ENCODE measurements at regions not wholly inside any gene's neighbourhood (a gene's known extent, or its start where the extent isn't known, plus 50 kb on each side); places are given as distances from the start of the nearest gene placed in this dataset.

DNA sequence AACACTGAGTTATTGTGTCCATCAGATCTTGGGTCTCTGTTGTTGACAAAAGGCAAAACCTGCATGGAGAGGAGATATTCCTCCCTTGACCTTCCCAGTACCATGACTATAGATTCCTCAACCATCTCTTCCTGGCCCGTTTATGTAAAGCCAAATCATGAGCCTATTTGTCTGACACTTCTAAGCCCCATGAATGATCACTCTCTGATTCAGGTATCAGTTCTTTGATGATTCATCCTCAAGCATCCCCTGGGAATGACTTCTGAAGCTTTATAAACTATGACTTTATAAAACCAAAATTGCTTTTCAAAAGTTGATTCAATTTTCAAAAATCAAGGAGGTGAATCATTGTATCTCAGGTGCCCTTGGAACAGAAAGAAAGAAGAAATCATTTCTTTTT lies 78.7 kb upstream of the LOC128125822 start:
- no peaks in the 10 kb centered on the region for H3K27me3 ChIP-seq (ENCODE audit: control insufficient read depth, insufficient read depth, low read length)

DNA sequence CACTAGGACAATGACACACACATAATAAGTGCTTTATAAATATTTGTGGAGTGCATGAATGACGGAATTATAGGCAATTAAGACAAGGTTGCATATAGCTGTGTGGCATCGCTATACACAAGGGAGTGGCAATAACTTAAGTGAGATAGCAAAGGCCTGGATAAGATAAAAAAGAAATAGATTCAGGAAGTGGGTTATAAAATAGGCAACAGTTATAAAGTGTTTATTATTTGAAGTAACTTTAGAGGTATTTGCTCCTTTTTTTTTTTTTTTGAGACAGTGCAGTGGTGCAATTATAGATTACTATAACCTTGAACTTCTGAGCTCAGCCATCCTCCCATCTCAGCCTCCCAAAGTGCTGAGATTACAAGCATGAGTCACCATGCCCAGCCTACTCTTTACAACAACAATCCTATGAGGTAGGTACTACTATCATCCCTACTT lies 75.9 kb upstream of the LOC128125822 start:
- Histone ChIP-seq H3K27ac (ENCODE audit: low read depth, low read length) (no peak overlapping the region), H3K4me1 (ENCODE audit: control insufficient read depth, insufficient read depth, low read length) (no peaks in the 10 kb centered on the region), H3K27me3 (ENCODE audit: control insufficient read depth, insufficient read depth, low read length) (no peaks in the 10 kb centered on the region), H3K36me3 (ENCODE audit: control insufficient read depth, insufficient read depth, low read length) (no peaks in the 10 kb centered on the region), H3K9me3 (ENCODE audit: control insufficient read depth, insufficient read depth, low read length) (no peaks in the 10 kb centered on the region), H3K4me3 (ENCODE audit: low read depth, low read length) (no peak overlapping the region)
- DNase-seq (ENCODE audit: low read depth in 4 of 6, low spot score in 6 of 6): no peak
- WGBS (ENCODE audit: insufficient coverage): 100% methylated on average over 1 of the region's 2 CpGs

More for the DNA sequence above, 78.7 kb upstream of the LOC128125822 start:
- Histone ChIP-seq H3K27ac (ENCODE audit: low read depth, low read length) (no peak overlapping the region), H3K36me3 (ENCODE audit: control insufficient read depth, insufficient read depth, low read length) (no peaks in the 10 kb centered on the region), H3K4me1 (ENCODE audit: control insufficient read depth, insufficient read depth, low read length) (no peaks in the 10 kb centered on the region), H3K9me3 (ENCODE audit: control insufficient read depth, insufficient read depth, low read length) (no peaks in the 10 kb centered on the region), H3K4me3 (ENCODE audit: low read depth, low read length) (no peak overlapping the region)
- DNase-seq (ENCODE audit: low read depth in 4 of 6, low spot score in 6 of 6): no peak
- whole genome bisulfite sequencing (ENCODE audit: insufficient coverage): 100% methylated on average over 1 of the region's 1 CpG

DNA sequence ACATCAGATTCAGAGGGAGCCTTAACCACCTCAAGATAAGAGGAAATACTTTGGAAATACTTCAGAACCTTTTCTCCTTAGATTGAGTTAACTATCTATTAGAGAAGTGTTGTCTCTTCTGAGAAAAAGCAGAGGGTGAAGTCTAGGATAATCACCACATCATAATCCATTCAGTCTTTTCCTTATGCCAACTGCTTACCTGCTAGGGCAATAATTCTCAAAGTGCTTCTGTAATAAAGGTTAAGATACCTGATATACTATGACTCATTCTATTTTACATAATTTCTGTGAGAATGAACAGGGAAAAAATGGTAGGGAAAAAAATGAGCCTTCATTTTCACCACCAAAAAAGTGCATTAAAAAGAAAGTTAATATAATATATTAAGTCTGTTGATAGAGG lies 70.1 kb upstream of the LOC128125822 start:
- no peaks in the 10 kb centered on the region for H3K36me3 ChIP-seq (ENCODE audit: control insufficient read depth, insufficient read depth, low read length)
- no peak overlapping the region for H3K4me3 ChIP-seq (ENCODE audit: low read depth, low read length)
- H3K9me3 ChIP-seq (ENCODE audit: control insufficient read depth, insufficient read depth, low read length): no peaks in the 10 kb centered on the region
- H3K27ac ChIP-seq (ENCODE audit: low read depth, low read length): no peak overlapping the region
- no peak for DNase-seq (ENCODE audit: low read depth in 4 of 6, low spot score in 6 of 6)
- no peaks in the 10 kb centered on the region for H3K27me3 ChIP-seq (ENCODE audit: control insufficient read depth, insufficient read depth, low read length)
- H3K4me1 ChIP-seq (ENCODE audit: control insufficient read depth, insufficient read depth, low read length): no peaks in the 10 kb centered on the region

DNA sequence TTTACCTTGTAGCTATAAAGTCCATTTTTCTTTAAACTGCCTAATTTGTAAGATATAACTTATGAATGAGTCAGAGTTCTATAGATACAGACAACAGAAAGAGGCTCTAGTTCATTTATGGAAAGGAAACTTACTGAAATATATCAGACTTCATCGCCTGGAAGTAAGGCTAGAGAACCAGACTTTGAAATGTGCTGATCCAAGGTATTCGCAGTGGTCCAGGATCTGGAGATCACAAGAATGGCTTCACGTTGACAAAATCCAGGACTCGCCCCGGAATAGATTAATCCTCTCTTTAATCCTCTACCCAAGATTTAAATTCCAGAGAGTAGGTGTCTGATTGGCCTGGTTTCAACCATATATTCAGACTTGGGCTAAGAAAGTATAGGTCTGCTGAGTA lies 69.1 kb upstream of the LOC128125822 start:
- no peaks in the 10 kb centered on the region for H3K27me3 ChIP-seq (ENCODE audit: control insufficient read depth, insufficient read depth, low read length)
- no peak overlapping the region for H3K27ac ChIP-seq (ENCODE audit: low read depth, low read length)
- H3K9me3 ChIP-seq (ENCODE audit: control insufficient read depth, insufficient read depth, low read length): no peaks in the 10 kb centered on the region
- no peak for DNase-seq (ENCODE audit: low read depth in 4 of 6, low spot score in 6 of 6)
- H3K4me1 ChIP-seq (ENCODE audit: control insufficient read depth, insufficient read depth, low read length): no peaks in the 10 kb centered on the region
- H3K4me3 ChIP-seq (ENCODE audit: low read depth, low read length): no peak overlapping the region
- WGBS (ENCODE audit: insufficient coverage): 93% methylated on average over 2 of the region's 5 CpGs
- H3K36me3 ChIP-seq (ENCODE audit: control insufficient read depth, insufficient read depth, low read length): no peaks in the 10 kb centered on the region

DNA sequence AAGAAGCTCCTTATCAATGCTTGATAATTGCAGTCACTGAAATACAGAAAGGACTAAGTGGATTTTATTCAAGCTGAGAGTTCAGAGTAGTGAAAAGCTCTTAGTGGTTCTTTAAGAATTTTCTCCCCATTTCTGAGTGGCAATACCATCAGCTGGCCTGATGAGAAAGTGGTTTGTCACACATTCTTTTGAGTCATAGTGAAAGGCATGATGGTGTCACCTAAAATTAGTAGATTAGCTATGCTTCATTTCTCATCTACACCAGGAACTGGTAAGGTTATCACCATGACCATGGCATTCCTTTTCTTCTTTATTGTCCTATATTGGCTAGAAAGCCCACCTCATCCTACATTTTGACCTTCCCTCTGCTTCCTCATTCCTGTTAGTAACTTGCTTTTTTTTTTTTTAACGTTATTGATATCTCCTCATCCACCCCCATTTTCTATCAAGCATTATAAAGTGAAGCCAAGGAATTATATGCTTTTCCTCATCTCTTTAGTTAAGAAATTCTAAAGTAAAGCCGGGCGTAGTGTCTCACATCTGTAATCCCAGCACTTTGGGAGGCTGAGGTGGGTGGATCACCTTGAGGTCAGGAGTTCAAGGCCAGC lies 67.4 kb upstream of the LOC128125822 start:
- no peak for DNase-seq (ENCODE audit: low read depth in 4 of 6, low spot score in 6 of 6)
- no peaks in the 10 kb centered on the region for H3K9me3 ChIP-seq (ENCODE audit: control insufficient read depth, insufficient read depth, low read length)
- H3K27me3 ChIP-seq (ENCODE audit: control insufficient read depth, insufficient read depth, low read length): no peaks in the 10 kb centered on the region
- H3K27ac ChIP-seq (ENCODE audit: low read depth, low read length): no peak overlapping the region
- no peaks in the 10 kb centered on the region for H3K4me1 ChIP-seq (ENCODE audit: control insufficient read depth, insufficient read depth, low read length)
- H3K36me3 ChIP-seq (ENCODE audit: control insufficient read depth, insufficient read depth, low read length): no peaks in the 10 kb centered on the region
- no CpG with 5 or more reads among the region's 3 CpGs for WGBS (ENCODE audit: insufficient coverage)
- no peak overlapping the region for H3K4me3 ChIP-seq (ENCODE audit: low read depth, low read length)

DNA sequence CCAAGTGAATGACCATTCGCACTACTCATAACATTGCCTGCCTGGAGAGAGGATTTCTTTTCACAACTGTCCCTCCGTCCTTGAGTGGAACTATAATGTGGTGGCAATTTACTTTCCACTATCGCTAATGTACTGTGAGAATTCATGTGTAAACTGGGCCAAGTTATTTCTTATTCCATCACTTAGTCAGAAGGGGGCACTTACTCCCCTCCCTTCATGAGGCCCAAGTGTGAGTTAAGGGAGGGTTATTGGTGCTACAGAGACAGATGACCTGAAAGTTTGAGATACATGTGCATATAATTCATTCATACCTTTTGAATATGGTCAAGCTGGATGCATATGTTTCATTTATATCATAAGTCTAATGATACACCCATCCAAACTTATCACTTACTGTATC lies 65.2 kb upstream of the LOC128125822 start:
- no peak overlapping the region for H3K4me3 ChIP-seq (ENCODE audit: low read depth, low read length)
- no peaks in the 10 kb centered on the region for H3K4me1 ChIP-seq (ENCODE audit: control insufficient read depth, insufficient read depth, low read length)
- H3K9me3 ChIP-seq (ENCODE audit: control insufficient read depth, insufficient read depth, low read length): no peaks in the 10 kb centered on the region
- no peaks in the 10 kb centered on the region for H3K27me3 ChIP-seq (ENCODE audit: control insufficient read depth, insufficient read depth, low read length)
- no peak overlapping the region for H3K27ac ChIP-seq (ENCODE audit: low read depth, low read length)
- no peak for DNase-seq (ENCODE audit: low read depth in 4 of 6, low spot score in 6 of 6)
- WGBS (ENCODE audit: insufficient coverage): no CpG with 5 or more reads among the region's 3 CpGs
- no peaks in the 10 kb centered on the region for H3K36me3 ChIP-seq (ENCODE audit: control insufficient read depth, insufficient read depth, low read length)

DNA sequence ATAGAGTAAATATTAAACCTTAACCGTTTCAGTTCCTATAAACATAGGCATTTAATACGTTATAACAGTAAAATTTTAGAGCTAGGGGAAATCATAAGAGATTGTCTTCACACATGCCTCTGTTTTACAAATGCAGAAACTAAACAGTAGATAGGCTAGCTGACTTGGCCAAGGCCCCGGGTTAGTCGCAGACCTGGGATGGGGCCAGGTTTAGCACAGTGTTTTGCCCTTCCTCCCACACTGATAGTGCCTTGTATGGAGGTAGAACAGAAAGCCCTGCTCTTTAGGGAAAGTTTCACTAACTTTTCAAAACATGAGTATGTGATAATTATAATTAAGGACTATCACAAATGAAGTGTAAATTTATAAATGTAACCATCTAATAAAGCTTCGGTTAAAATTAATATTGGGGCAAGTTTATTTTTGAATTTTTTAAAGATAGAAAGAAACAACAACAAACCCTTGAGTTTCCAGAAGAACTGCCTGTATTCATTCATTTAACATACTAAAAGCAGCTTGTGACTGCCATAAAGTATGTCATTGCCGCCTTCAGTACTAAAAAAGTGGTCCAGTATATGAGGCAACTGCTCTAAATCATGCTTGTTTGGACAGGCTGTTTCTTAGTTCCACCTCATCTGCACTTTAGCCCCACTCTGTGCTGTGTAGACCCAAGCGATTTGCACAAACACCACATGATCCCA lies 62.5 kb upstream of the LOC128125822 start:
- Histone ChIP-seq H3K27me3 (ENCODE audit: control insufficient read depth, insufficient read depth, low read length) (no peaks in the 10 kb centered on the region), H3K36me3 (ENCODE audit: control insufficient read depth, insufficient read depth, low read length) (no peaks in the 10 kb centered on the region), H3K4me3 (ENCODE audit: low read depth, low read length) (no peak overlapping the region), H3K27ac (ENCODE audit: low read depth, low read length) (no peak overlapping the region), H3K4me1 (ENCODE audit: control insufficient read depth, insufficient read depth, low read length) (no peaks in the 10 kb centered on the region), H3K9me3 (ENCODE audit: control insufficient read depth, insufficient read depth, low read length) (no peaks in the 10 kb centered on the region)
- peak in 3 of 6 donors; percentile 11 to 26 (median 13) for DNase-seq (ENCODE audit: low read depth in 4 of 6, low spot score in 6 of 6)
- WGBS (ENCODE audit: insufficient coverage): 56% methylated on average over 1 of the region's 7 CpGs

DNA sequence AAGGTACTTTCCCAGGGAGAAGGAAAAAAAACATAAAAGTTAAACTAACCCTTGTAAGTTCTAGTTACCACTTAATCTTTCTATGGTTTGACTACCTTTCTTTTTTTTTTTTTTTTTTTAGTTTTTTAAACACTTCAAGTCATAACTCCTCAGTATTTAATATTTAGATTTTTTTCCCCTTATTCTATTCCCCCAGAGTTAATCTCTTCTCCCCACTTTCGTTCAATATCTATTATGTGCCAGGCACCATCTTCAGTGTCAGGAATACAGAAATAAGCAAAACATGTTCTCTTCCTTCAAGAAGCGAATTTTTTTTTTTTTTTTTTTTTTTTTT lies 62.0 kb upstream of the LOC128125822 start:
- Histone ChIP-seq H3K27ac (ENCODE audit: low read depth, low read length) (no peak overlapping the region), H3K4me3 (ENCODE audit: low read depth, low read length) (no peak overlapping the region), H3K4me1 (ENCODE audit: control insufficient read depth, insufficient read depth, low read length) (no peaks in the 10 kb centered on the region), H3K27me3 (ENCODE audit: control insufficient read depth, insufficient read depth, low read length) (no peaks in the 10 kb centered on the region), H3K9me3 (ENCODE audit: control insufficient read depth, insufficient read depth, low read length) (no peaks in the 10 kb centered on the region), H3K36me3 (ENCODE audit: control insufficient read depth, insufficient read depth, low read length) (no peaks in the 10 kb centered on the region)
- WGBS (ENCODE audit: insufficient coverage): no CpG with 5 or more reads among the region's 2 CpGs
- DNase-seq (ENCODE audit: low read depth in 4 of 6, low spot score in 6 of 6): no peak

DNA sequence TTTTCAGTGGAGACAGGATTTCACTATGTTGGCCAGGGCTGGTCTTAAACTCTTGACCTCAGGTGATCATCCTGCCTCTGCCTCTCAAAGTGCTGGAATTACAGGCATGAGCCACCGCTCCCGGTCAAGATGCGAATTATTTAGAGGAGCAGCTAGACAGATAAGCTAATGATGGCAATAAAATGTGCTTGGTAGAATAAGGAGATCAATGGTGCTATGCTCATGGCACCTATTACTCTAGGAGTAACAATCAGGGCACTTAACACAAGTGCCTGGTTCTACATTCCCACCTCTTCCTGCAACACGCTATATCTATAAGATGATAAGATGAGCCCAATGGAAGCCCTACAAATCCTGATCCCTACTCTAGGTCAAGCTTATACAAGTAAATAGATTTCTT lies 61.4 kb upstream of the LOC128125822 start:
- Histone ChIP-seq H3K27ac (ENCODE audit: low read depth, low read length) (no peak overlapping the region), H3K4me1 (ENCODE audit: control insufficient read depth, insufficient read depth, low read length) (no peaks in the 10 kb centered on the region), H3K9me3 (ENCODE audit: control insufficient read depth, insufficient read depth, low read length) (no peaks in the 10 kb centered on the region), H3K4me3 (ENCODE audit: low read depth, low read length) (no peak overlapping the region), H3K27me3 (ENCODE audit: control insufficient read depth, insufficient read depth, low read length) (no peaks in the 10 kb centered on the region), H3K36me3 (ENCODE audit: control insufficient read depth, insufficient read depth, low read length) (no peaks in the 10 kb centered on the region)
- 100% methylated on average over 1 of the region's 4 CpGs for WGBS (ENCODE audit: insufficient coverage)
- DNase-seq (ENCODE audit: low read depth in 4 of 6, low spot score in 6 of 6): no peak

DNA sequence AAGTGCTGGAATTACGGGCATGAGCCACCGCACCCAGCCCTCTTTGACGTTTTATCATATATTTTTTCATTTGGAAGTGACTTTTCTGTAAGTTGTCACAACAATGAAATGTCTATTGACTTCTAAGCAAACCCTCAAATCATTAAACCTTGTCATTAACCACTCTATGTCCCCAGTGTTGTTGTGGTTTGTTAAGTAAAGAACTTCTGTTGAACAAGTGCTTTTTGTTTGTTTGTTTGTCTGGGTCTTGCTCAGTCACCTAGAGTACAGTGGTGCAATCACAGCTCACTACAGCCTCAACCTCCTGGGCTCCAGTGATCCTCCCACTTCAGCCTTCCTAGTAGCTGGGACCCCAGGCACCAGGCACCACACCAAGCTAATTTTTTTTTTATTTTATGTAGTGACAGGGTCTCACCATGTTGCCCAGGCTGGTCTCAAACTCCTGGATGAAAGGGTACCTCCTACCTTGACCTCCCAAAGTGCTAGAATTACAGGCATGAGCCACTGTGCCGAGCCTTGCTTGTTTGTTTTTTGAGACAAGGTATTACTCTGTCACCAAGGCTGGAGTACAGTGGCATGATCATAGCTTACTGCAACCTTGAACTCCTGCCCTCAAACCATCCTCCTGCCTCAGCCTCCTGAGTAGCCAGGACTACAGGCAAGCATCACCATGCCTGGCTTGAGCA lies 57.6 kb upstream of the LOC128125822 start:
- Histone ChIP-seq H3K4me3 (ENCODE audit: low read depth, low read length) (no peak overlapping the region), H3K36me3 (ENCODE audit: control insufficient read depth, insufficient read depth, low read length) (no peaks in the 10 kb centered on the region), H3K27me3 (ENCODE audit: control insufficient read depth, insufficient read depth, low read length) (no peaks in the 10 kb centered on the region), H3K9me3 (ENCODE audit: control insufficient read depth, insufficient read depth, low read length) (no peaks in the 10 kb centered on the region), H3K4me1 (ENCODE audit: control insufficient read depth, insufficient read depth, low read length) (no peaks in the 10 kb centered on the region), H3K27ac (ENCODE audit: low read depth, low read length) (no peak overlapping the region)
- WGBS (ENCODE audit: insufficient coverage): 100% methylated on average over 2 of the region's 4 CpGs
- DNase-seq (ENCODE audit: low read depth in 4 of 6, low spot score in 6 of 6): no peak
